HEK293 (cell line): ENCODE measurements at regions not wholly inside any gene's neighbourhood (a gene's known extent, or its start where the extent isn't known, plus 50 kb on each side); places are given as distances from the start of the nearest gene placed in this dataset.

ENCODE experiments used
- CTCF ChIA-PET: fragments of 350-600 bp; formaldehyde crosslinking; extraction: SDS; loops from one replicate; lab custom pipeline; 2021; ENCODE audit warnings: antibody characterized with exemption; lab: Yijun Ruan, JAX
- POLR2A ChIA-PET: fragments of 300-600 bp; formaldehyde crosslinking; extraction: SDS; loops from one replicate; lab custom pipeline; 2020; ENCODE audit warnings: antibody characterized with exemption, inconsistent platforms; lab: Yijun Ruan, JAX
- H3K27ac ChIP-seq: fragments of 200-500 bp; sonication (Bioruptor generic); 2 replicates; pipeline ENCODE4 v1.5.1; 2014; ENCODE audit warnings: low read depth, low read length, control low read depth, inconsistent platforms; ENCODE audit errors: extremely low read depth
- H3K36me3 ChIP-seq, 2 experiments: fragments of 200-500 bp in 1 of 2; sonication (Bioruptor generic) in 1 of 2; 1 replicate in 1 of 2; 2 replicates in 1 of 2; pipeline ENCODE4 v1.5.1; 2014 to 2017; ENCODE audit warnings: inconsistent platforms in 2 of 2, low read length in 2 of 2; ENCODE audit not compliant: control insufficient read depth in 2 of 2, insufficient read depth in 1 of 2
- H3K4me1 ChIP-seq: fragments of 200-500 bp; sonication (Bioruptor generic); 2 replicates; pipeline ENCODE4 v1.5.1; 2014; ENCODE audit warnings: mild to moderate bottlenecking, low read length, inconsistent platforms; ENCODE audit not compliant: control insufficient read depth, insufficient read depth
- H3K4me3 ChIP-seq: 2 replicates; pipeline ENCODE4 v1.5.1; 2011; ENCODE audit warnings: low read depth, mild to moderate bottlenecking, control low read depth, low read length, moderate library complexity
- H3K9me3 ChIP-seq: fragments of 200-500 bp; sonication (Bioruptor generic); 2 replicates; pipeline ENCODE4 v1.5.1; 2014; ENCODE audit warnings: low read depth, low read length, inconsistent platforms; ENCODE audit not compliant: control insufficient read depth, insufficient read depth
- AEBP2 ChIP-seq: fragments of 450-650 bp; formaldehyde crosslinking; IDR thresholded peaks from 2 replicates; pipeline ENCODE4 v1.5.1; 2016; ENCODE audit warnings: missing biosample characterization, missing genetic modification characterization, borderline replicate concordance
- GLI2 ChIP-seq: fragments of 450-650 bp; formaldehyde crosslinking; IDR thresholded peaks from 2 replicates; pipeline ENCODE4; 2017; ENCODE audit warnings: missing biosample characterization, missing genetic modification characterization, low read depth, borderline replicate concordance
- GLIS2 ChIP-seq: fragments of 450-650 bp; formaldehyde crosslinking; IDR thresholded peaks from 2 replicates; pipeline ENCODE4 v1.5.1; 2016; ENCODE audit warnings: missing biosample characterization, missing genetic modification characterization
- HOXC10 ChIP-seq: sonication (generic); formaldehyde crosslinking; IDR thresholded peaks from 2 replicates; pipeline ENCODE4 v1.8.1; 2023; ENCODE audit warnings: mild to moderate bottlenecking, missing genetic modification reagents
- MYNN ChIP-seq: fragments of 450-650 bp; formaldehyde crosslinking; IDR thresholded peaks from 2 replicates; pipeline ENCODE4 v1.5.1; 2016; ENCODE audit warnings: missing biosample characterization, missing genetic modification characterization, borderline replicate concordance
- TRIM28 ChIP-seq: IDR thresholded peaks from 2 replicates; pipeline ENCODE4 v1.6.1; 2011; ENCODE audit warnings: low read length, control low read depth, borderline replicate concordance
- ZBTB26 ChIP-seq: fragments of 450-650 bp; formaldehyde crosslinking; optimal IDR thresholded peaks from 2 replicates; pipeline ENCODE3; 2016; ENCODE audit warnings: missing biosample characterization, mild to moderate bottlenecking, missing genetic modification characterization
- ZFP41 ChIP-seq: fragments of 450-650 bp; formaldehyde crosslinking; IDR thresholded peaks from 2 replicates; pipeline ENCODE4 v1.5.1; 2016; ENCODE audit warnings: missing biosample characterization, missing genetic modification characterization, borderline replicate concordance
- ZIC2 ChIP-seq: fragments of 450-650 bp; formaldehyde crosslinking; IDR thresholded peaks from 2 replicates; pipeline ENCODE4 v1.5.1; 2016; ENCODE audit warnings: missing biosample characterization, missing genetic modification characterization
- ZNF211 ChIP-seq: fragments of 450-650 bp; formaldehyde crosslinking; IDR thresholded peaks from 2 replicates; pipeline ENCODE4 v1.5.1; 2016; ENCODE audit warnings: low read depth, missing biosample characterization, missing genetic modification characterization
- ZNF26 ChIP-seq: fragments of 450-650 bp; formaldehyde crosslinking; IDR thresholded peaks from 2 replicates; pipeline ENCODE4 v1.5.1; 2016; ENCODE audit warnings: missing biosample characterization, missing genetic modification characterization
- ZNF311 ChIP-seq: fragments of 450-650 bp; formaldehyde crosslinking; IDR thresholded peaks from 2 replicates; pipeline ENCODE4 v1.5.1; 2017; ENCODE audit warnings: missing biosample characterization, missing genetic modification characterization, borderline replicate concordance
- ZNF324 ChIP-seq: fragments of 450-650 bp; formaldehyde crosslinking; IDR thresholded peaks from 2 replicates; pipeline ENCODE4 v1.5.1; 2016; ENCODE audit warnings: missing biosample characterization, missing genetic modification characterization
- ZNF341 ChIP-seq: fragments of 450-650 bp; formaldehyde crosslinking; IDR thresholded peaks from 2 replicates; pipeline ENCODE4; 2016; ENCODE audit warnings: low read depth, missing biosample characterization, missing genetic modification characterization
- ZNF501 ChIP-seq: fragments of 450-650 bp; formaldehyde crosslinking; IDR thresholded peaks from 2 replicates; pipeline ENCODE4 v1.5.1; 2016; ENCODE audit warnings: missing biosample characterization, missing genetic modification characterization
- ZNF514 ChIP-seq: fragments of 450-650 bp; formaldehyde crosslinking; IDR thresholded peaks from 2 replicates; pipeline ENCODE4 v1.5.1; 2016; ENCODE audit warnings: missing biosample characterization, missing genetic modification characterization
- ZNF555 ChIP-seq: fragments of 450-650 bp; formaldehyde crosslinking; conservative IDR thresholded peaks from 2 replicates; pipeline ENCODE4 v1.5.1; 2017; ENCODE audit warnings: missing biosample characterization, mild to moderate bottlenecking, missing genetic modification characterization, inconsistent platforms
- ZNF701 ChIP-seq: fragments of 450-650 bp; formaldehyde crosslinking; IDR thresholded peaks from 2 replicates; pipeline ENCODE4 v1.5.1; 2016; ENCODE audit warnings: missing biosample characterization, missing genetic modification characterization
- ZXDB ChIP-seq: fragments of 450-650 bp; formaldehyde crosslinking; IDR thresholded peaks from 2 replicates; pipeline ENCODE4 v1.5.1; 2016; ENCODE audit warnings: missing biosample characterization, missing genetic modification characterization

- no peak for TF ChIP-seq ZNF341
These were observed 859.1 kb upstream of the GOT2 start (continued) for GRCh38 chr16:59593194-59593661.

- CTCF ChIA-PET = no interaction called here
- no peak overlapping the region for H3K27ac ChIP-seq
- no peak for TF ChIP-seq GLI2 (tag by site-specific recombination)
- TF ChIP-seq ZFP41 (tag by site-specific recombination) = no peak
- no peak for TF ChIP-seq AEBP2
- TF ChIP-seq TRIM28 = no peak
- no peak for TF ChIP-seq ZNF701 (tag by site-specific recombination)
- no peak for TF ChIP-seq ZNF501 (tag by site-specific recombination)
- no peak for TF ChIP-seq MYNN (tag by site-specific recombination)
- no peak for TF ChIP-seq HOXC10 (CRISPR knock-in tag)
- no peaks in the 10 kb centered on the region for H3K4me1 ChIP-seq
- POLR2A ChIA-PET = no interaction called here
- no peaks in the 10 kb centered on the region for H3K36me3 ChIP-seq
- no peak overlapping the region for H3K4me3 ChIP-seq
- H3K9me3 ChIP-seq = no peaks in the 10 kb centered on the region
These were observed 857.4 kb upstream of the GOT2 start for GRCh38 chr16:59591480-59591879.

GRCh38 chr16:59590845-59591244, 856.7 kb upstream of the GOT2 start:
- TF ChIP-seq ZXDB (no peak), ZNF501 (tag by site-specific recombination) (no peak), ZNF211 (tag by site-specific recombination) (no peak), ZNF311 (tag by site-specific recombination) (no peak), ZBTB26 (tag by site-specific recombination) (no peak), GLIS2 (tag by site-specific recombination) (no peak), ZNF324 (tag by site-specific recombination) (no peak), ZNF26 (tag by site-specific recombination) (no peak), ZIC2 (tag by site-specific recombination) (no peak), ZNF555 (tag by site-specific recombination) (no peak), ZNF514 (tag by site-specific recombination) (no peak)
- H3K4me3 ChIP-seq = no peak overlapping the region
- no peaks in the 10 kb centered on the region for H3K9me3 ChIP-seq
- no peaks in the 10 kb centered on the region for H3K36me3 ChIP-seq
- H3K4me1 ChIP-seq = no peaks in the 10 kb centered on the region
- ChIA-PET CTCF (no interaction called here), POLR2A (no interaction called here)
- H3K27ac ChIP-seq = no peak overlapping the region
